ENCODE measurements at regions not wholly inside any gene's neighbourhood (a gene's known extent, or its start where the extent isn't known, plus 50 kb on each side); places are given as distances from the start of the nearest gene placed in this dataset.

DNA sequence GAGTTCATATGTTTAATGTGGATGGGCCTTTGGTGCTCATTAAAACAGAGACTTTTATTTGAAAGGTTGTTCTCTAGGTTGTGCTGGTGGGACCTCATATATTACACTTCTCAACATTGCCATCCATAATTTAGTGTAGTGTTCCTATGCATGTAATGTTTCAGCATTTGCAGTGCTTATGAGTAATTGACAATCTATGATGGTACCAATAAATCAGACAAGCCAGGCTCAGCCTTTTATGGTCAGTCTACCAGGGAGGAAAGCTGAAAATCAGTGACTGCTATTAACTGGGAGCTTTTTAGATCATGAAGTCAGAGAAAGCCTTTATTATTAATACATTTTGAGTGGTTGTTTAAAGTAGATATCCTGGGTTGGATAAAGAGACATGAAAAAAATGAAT, 120.1 kb upstream of the SLC28A3 start:
- DNase-seq, result no peak

DNA sequence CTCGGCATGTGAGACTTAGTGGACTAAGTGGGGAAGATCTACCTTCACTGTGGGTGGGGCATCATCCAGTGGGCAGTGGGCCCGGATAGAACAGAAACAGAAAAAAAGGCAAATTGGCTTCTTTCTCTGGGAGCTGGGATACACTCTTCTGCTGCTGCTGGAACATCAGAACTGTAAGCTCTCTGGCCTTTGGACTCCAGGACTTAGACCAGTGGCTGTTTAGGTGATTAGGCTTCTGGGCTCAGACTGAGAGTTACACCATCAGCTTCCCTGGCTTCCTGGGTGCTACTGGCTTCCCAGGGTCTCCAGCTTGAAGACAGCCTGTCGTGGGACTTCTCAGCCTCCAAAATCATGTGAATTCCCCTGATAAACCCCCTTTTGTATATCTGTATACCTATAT, 122.7 kb upstream of the SLC28A3 start:
- no peak for DNase-seq

DNA sequence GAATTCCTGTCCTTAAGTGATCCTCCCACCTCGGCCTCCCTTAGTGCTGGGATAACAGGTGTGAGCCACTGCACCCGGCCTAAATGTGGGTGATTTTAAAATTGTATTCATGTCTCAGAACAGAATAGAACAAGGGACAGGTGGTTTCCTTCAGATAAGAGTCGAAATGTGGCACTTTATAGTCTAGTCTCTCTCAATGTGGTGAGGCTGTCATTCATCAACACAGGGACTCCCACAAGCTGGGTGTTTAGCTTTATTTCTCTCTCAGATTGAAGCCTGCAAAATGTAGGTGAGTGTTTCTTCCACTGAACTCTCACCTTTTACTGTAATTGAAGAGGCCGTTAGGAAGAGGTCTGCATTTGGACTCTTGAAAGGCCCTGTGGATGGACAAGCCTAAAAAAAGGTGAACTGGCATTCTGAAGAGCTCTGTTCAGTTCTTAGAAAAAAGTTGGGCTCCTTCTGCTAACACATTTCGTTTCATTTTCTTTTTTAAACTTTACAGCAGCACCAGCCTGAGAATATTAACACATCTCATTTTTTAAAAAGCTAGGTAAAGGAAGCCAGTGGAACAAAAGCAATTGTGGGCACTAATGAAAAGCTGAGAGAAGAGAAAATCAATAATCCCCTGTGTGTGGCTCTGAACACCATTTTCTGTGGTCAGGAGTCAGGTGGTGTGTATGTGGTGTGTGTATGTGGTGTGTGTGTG, 126.2 kb upstream of the SLC28A3 start:
- DNase-seq, result no peak

- no peak for DNase-seq
These were observed 131.3 kb upstream of the SLC28A3 start for GRCh38 chr9:84471816-84472215.

GRCh38 chr9:84478996-84479395, 138.4 kb upstream of the SLC28A3 start:
- no peak for DNase-seq

DNA sequence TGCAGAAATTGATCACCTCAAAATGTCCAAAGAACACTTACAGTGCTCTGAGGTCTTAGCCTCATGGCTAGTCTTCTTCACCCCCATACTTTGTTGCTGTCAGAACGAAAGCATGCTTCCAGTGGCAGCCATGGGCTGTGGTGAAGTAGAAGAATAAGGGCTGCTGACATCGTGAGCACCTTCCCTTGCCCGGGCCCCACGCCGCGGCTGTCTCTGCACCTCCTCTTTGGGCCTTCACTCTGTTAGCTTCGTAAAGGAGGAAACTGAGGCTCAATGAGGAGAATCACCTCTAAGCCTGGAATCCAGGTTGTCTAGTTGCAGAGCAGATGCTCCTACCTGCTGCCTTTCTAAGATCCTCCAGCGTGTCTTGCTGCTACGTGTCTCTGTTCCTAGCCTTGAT, 139.5 kb upstream of the SLC28A3 start:
- no peak for DNase-seq

GRCh38 chr9:84481231-84481630, 140.7 kb upstream of the SLC28A3 start:
- no peak for DNase-seq

GRCh38 chr9:84481636-84482218, 141.2 kb upstream of the SLC28A3 start:
- no peak for DNase-seq

DNA sequence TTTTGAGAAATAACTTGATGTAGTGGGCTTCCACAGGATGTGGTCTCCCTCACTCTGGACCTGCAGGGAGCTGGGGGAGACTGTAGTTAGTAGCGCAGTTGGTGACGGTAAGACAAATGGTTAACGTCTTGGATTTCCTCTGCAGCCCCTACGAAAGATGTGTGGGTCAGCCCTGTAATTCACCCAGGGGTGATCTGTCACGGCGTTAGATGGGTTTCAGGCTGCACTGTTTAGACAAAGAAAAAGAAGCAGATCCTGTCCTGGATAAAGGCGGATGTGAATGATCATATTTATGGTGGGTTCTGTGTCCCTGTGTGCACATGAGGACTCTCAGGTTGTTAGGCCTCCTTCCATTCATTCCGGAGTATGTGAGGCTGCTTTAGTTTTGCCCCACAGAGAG, 142.0 kb upstream of the SLC28A3 start:
- DNase-seq, result no peak

GRCh38 chr9:84484172-84484571, 143.6 kb upstream of the SLC28A3 start:
- no peak for DNase-seq

DNA sequence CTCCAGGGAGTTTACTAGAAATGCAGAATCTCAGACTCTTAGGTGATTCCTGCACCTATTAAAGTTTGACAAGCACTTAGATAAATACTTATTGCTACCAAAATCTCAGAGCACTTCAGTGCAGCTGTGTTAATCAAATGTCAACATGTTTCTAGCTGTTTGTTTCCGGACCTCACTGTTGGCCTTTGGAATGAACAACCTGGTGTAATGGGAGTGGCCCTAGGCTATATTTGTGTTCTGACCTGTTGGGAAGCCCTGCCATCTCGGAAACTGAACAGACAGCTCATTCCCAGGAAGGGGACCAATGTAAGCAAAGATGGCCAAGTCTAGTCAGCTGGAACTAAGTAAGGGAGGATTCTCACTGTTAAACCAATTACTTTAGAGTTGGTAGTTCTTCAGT, 145.0 kb upstream of the SLC28A3 start:
- DNase-seq, result no peak

DNA sequence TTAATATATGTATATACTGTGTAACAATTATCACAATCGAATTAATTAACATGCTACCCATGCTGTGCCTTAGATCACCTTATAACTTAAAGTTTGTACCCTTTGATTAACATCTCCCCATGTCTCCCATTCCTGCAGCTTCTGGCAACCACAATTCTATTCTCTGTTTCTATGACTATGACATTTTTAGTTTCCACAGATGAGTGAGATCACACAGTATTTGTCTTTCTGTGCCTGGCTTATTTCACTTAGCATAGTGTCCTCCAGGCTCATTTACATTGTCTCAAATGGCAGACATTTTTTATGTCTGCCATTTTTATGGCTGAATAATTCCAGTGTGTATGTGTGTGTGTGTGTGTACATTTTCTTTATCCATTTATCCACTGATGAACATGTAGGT, 146.1 kb upstream of the SLC28A3 start:
- no peak for DNase-seq

DNA sequence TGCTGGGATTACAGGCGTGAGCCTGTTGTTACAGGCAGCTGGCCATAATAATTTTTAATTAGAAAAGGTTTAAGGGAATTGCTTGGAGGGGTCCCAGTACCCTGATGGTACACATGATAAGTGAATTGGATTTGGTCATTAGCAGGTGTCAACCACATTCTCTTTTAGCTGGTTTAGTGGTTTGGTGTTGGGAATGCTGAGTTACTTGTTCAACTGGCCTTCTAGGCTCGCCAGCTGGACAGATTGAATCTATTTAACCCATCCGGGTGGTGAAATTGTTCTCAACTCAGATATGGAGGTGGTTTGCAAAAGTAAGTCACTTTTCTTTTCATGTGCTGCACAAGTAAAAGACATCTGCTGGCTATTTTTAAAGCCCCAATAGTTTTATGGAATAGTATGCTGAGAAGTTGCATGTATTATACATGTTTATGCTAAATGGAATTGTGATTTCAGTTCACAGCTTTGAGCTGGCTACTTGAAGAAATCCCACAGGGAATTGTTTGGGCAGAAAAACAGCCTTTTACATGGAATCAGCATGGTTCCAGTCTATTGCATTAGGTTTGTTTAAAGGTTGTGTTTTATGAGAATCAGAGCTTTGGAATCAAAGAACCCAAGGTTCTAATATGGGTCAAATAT, 149.8 kb upstream of the SLC28A3 start:
- no peak for DNase-seq

DNA sequence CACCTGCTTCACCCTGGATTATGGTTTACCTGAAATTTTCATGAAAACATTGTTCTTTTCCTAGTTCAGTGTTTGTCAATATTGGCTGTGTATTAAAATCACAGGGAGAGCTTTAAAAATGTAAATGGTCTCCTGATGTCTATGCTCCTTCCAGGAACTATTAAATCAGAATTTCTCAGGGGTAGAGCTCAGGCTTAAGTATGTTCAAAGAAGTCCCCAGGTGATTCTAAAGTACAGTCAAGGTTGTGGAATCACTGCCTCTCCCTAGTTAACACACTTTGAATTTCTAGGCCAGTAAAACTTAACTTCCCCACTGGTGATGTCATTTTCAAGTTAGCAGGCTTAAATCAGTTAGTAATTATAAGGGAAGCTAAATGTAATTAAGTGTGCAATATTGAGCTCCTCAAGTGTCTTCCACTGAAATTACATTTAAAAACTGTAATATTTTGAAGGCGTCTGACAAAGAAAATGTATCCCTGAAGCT, 150.3 kb upstream of the SLC28A3 start:
- no peak for DNase-seq

DNA sequence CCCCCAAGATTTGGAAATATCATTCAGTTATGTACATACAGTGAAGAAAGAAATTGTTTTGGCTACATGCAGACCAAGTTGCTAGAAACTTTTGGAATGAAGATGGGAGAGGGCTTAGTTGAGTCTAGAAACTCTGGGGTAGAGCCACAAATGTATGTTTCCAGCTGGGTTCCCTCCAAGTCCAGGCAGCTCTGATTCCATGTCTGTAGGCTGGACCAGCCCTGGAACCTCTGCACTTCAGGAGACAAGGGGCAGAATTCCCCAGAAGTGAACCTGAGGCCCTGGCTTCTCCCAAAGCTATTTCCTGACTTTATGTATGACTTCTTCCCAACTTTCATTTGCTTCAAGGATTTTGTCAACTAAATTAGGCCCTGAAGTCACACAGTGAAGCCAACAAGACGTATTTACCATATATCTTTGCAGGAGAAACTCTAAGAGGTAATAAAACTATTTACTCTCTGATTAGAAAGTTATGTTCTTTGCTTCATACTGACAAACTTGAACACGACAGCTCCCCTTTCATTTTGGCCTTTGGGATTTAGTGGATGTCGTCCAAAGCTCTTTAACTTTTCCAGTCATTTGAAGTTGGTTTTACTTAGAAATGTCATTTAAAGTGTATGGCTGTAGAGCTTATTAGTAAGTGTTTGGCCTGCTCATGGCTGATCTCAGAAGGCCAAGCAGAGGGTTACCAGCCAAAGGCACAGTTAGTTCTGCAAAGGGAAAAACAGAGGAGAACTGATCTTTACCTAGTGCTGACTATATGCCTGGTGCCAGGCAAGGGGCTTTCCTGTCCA, 152.0 kb upstream of the SLC28A3 start:
- no peak for DNase-seq

DNA sequence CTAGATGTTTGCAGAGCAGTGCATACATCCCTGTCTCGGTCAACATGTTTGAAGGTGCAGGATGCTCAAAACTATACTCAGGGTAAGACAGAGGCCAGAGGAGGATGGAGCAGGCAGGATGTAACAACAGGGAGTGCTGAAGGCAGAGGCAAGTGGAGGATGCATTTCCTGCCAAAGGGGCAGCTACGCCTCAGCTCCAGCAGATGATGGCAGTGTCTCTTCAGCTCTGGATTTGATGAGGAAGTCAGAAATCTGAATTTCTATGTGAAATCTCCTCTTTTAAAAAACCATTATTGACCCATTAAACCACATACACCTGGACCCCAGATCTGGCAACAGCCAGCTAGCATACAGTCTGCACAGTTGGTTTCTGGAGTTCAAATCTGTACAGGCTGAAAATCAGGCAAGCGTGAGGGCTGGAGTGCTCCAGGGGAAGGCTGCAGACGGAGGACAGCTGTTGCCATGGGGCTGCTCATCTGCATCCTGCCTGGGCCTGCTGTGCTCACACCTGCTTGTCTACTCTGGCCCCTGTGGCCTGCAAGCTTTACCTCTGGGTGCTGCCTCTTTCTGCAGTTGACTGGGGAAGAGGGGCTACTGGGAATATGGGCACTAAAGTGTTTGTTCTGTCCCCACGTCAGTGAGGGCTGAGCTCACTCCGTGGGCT, 152.9 kb upstream of the SLC28A3 start:
- DNase-seq, result no peak

DNA sequence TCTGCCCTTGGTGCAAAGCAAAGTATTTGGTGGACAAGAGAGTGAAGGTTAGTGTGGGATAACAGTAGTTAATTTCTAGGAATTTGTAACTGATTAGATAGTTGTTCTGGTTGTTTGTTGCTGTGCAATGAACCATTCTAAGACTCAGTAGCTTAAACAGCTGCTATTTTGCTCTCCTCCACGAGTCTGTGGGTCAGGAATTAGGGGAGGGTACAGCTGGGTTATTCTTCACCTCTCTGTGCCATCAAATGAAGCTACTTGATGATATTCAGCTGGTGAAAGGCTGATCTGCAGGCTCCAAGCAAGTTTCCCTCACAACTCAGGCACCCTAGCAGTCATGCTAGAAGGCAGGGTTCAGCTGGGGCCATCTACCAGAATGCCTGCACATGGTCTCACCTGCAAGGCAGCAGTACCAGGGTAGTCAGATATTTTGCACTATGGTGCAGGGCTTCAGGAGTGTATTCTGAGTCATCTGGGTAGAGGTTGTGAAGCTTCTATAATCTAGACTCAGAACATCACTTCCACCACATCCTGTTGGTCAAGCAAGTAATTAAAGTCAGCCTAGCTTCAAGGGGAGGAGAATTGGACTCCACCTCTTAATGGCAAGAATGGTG, 159.5 kb upstream of the SLC28A3 start:
- DNase-seq, result no peak

DNA sequence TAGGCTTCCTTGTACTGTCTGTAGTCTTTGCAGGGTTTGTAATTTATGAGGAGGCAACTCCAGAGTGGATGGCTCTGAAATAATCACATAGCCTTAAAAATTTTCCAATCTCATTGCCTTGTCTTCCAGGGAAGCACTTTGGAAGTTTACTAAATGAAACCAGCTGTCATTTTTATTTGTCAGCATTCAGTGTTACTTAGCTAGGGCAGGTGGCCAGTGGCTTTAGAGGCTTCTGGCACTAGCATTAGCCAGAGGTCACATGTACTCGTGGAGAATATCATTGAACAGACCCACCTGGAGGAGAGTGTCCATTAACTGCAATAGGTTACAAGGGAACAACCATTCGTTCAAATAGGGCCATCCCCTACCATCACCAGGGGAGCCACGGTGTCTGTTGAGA, 160.3 kb upstream of the SLC28A3 start:
- no peak for DNase-seq

DNA sequence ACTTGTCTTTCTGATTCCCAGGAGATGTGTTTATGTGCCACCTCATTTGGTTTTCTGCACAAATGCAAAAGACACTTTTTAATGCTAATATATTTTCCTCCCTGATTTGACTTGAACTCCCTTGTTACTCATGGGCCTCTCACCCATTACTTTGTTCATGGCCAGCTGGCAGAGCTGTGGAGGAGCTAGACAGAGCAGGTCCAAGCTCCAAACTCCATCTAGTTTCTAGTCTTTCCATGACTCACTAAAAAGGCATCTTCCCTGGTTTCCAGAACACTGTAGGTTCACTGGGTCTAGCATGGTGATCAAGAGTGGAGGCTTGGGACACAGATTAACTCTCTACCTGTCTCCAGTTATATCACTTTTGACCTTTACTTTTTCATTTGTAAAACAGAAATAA, 161.0 kb upstream of the SLC28A3 start:
- DNase-seq, result no peak

GRCh38 chr9:84502066-84502465, 161.5 kb upstream of the SLC28A3 start:
- DNase-seq, result peak; percentile 33

DNA sequence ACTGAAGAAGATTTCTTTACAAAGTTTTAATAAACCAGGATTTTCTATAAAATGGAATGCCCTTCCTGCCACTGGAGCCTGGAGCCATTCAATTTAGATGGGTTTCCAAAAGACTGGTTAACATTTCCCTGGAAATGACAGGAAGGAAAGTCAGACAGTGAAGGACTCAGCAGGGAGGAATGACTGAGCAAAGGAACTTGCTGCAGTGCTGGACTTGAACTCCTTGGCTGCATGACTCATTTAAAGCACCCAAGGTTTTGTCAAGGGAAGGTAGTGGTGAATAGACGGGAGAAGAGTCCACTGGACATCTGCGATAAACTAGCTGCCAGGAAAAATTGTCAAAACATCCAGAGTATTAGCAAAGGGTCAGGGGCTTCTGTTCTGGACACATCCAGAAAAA, 163.8 kb upstream of the SLC28A3 start:
- no peak for DNase-seq

GRCh38 chr9:84511651-84512050, 157.9 kb upstream of the NTRK2 start:
- no peak for DNase-seq

DNA sequence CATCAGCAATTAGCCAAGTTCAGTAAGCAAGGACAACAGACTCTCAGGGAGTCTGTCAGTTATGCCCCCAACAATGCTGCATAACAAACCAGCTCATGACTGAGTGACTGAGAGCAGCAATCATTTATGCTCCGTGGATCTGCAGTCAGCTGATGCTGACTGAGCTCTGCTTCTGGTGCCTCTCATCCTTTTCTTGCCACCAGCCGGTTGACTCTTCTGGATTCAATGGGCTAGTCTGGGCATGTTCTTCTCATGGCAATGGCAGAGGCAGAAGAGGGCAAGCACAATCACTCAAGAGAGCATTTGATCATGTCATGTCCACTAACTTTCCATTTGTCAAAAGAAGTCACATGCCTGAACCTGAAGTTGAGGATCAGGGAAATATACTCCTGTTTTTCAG, 157.0 kb upstream of the NTRK2 start:
- no peak for DNase-seq
